IMR-90 (cell line): ENCODE measurements at regions not wholly inside any gene's neighbourhood (a gene's known extent, or its start where the extent isn't known, plus 50 kb on each side); places are given as distances from the start of the nearest gene placed in this dataset.

Source experiments
- ATAC-seq: fragments of 200-7000 bp; cut with Tn5 transposase; 2 replicates; pipeline ENCODE4 v1.9.1; 2020; ENCODE audit warnings: low read depth, mild to moderate bottlenecking, moderate library complexity
- BruUV-seq: library from RNA; stranded (reverse); fragments of 400-500 nt; replicated peaks from 2 replicates; lab custom pipeline; 2021; lab: Mats Ljungman, UMichigan
- CTCF ChIA-PET: fragments of 300-600 bp; formaldehyde crosslinking; extraction: SDS; loops from one replicate; lab custom pipeline; 2021; ENCODE audit warnings: antibody characterized with exemption; lab: Yijun Ruan, JAX
- POLR2A ChIA-PET: fragments of 300-600 bp; sonication (Branson Sonifier 250); formaldehyde crosslinking; loops from one replicate; lab custom pipeline; 2022; ENCODE audit warnings: antibody characterized with exemption; ENCODE audit not compliant: unreplicated experiment; lab: Charles Lee
- DNase-seq: peaks from one replicate; pipeline ENCODE4 v3.0.0; 2013
- H2AFZ ChIP-seq: replicated peaks from 2 replicates; pipeline ENCODE3; 2013; ENCODE audit warnings: low read length, mild to moderate bottlenecking; ENCODE audit not compliant: poor library complexity
- H2AK5ac ChIP-seq: 2 replicates; pipeline ENCODE4 v1.6.1; 2013; ENCODE audit warnings: low read depth, low read length, inconsistent platforms
- H2AK9ac ChIP-seq: replicated peaks from 2 replicates; pipeline ENCODE3; 2013; ENCODE audit warnings: mild to moderate bottlenecking, low read depth, low read length, moderate library complexity; ENCODE audit not compliant: poor library complexity
- H2BK120ac ChIP-seq: 2 replicates; pipeline ENCODE4 v1.6.1; 2013; ENCODE audit warnings: low read depth, low read length, inconsistent platforms
- H2BK15ac ChIP-seq: 3 replicates; pipeline ENCODE4 v1.6.1; 2013; ENCODE audit warnings: low read depth, low read length, inconsistent platforms
- H2BK20ac ChIP-seq: 2 replicates; pipeline ENCODE4 v1.6.1; 2013; ENCODE audit warnings: low read depth, mild to moderate bottlenecking, inconsistent platforms, low read length, moderate library complexity
- H2BK5ac ChIP-seq: 2 replicates; pipeline ENCODE4 v1.6.1; 2013; ENCODE audit warnings: mild to moderate bottlenecking, low read depth, low read length, inconsistent platforms; ENCODE audit not compliant: poor library complexity, severe bottlenecking
- H3K14ac ChIP-seq: replicated peaks from 2 replicates; pipeline ENCODE4 v1.6.1; 2013; ENCODE audit warnings: low read depth, low read length, inconsistent platforms
- H3K18ac ChIP-seq: 2 replicates; pipeline ENCODE4 v1.6.1; 2013; ENCODE audit warnings: low read depth, low read length, control low read depth
- H3K23ac ChIP-seq: 2 replicates; pipeline ENCODE4 v1.6.1; 2013; ENCODE audit warnings: low read depth, low read length, inconsistent platforms
- H3K27ac ChIP-seq: 2 replicates; pipeline ENCODE4 v1.5.1; 2013; ENCODE audit warnings: mild to moderate bottlenecking, control low read depth, low read length; ENCODE audit not compliant: insufficient read depth
- H3K27me3 ChIP-seq: 2 replicates; pipeline ENCODE4 v1.6.1; 2013; ENCODE audit warnings: low read length; ENCODE audit not compliant: control insufficient read depth, insufficient read depth
- H3K36me3 ChIP-seq: 2 replicates; pipeline ENCODE4 v1.6.1; 2013; ENCODE audit warnings: low read length, mixed read lengths; ENCODE audit not compliant: control insufficient read depth, insufficient read depth
- H3K4ac ChIP-seq: 2 replicates; pipeline ENCODE4 v1.6.1; 2013; ENCODE audit warnings: low read depth, low read length, inconsistent platforms
- H3K4me1 ChIP-seq: 2 replicates; pipeline ENCODE4 v1.6.1; 2013; ENCODE audit warnings: low read length, mixed read lengths; ENCODE audit not compliant: control insufficient read depth, insufficient read depth
- H3K4me2 ChIP-seq: 2 replicates; pipeline ENCODE4 v1.6.1; 2013; ENCODE audit warnings: low read depth, mild to moderate bottlenecking, control low read depth, low read length, moderate library complexity
- H3K4me3 ChIP-seq: 2 replicates; pipeline ENCODE4 v1.5.1; 2013; ENCODE audit warnings: low read depth, mild to moderate bottlenecking, control low read depth, low read length, moderate library complexity; ENCODE audit not compliant: insufficient read depth
- H3K56ac ChIP-seq: 2 replicates; pipeline ENCODE4 v1.6.1; 2013; ENCODE audit warnings: low read length, inconsistent platforms; ENCODE audit not compliant: insufficient read depth; ENCODE audit errors: extremely low read depth
- H3K79me1 ChIP-seq, 2 experiments: 2 replicates each; pipeline ENCODE4 v1.6.1; 2013; ENCODE audit warnings: low read length in 2 of 2, inconsistent platforms in 1 of 2, low read depth in 1 of 2
- H3K9ac ChIP-seq: 2 replicates; pipeline ENCODE4 v1.6.1; 2013; ENCODE audit warnings: low read depth, low read length, control low read depth
- H3K9me1 ChIP-seq: 2 replicates; pipeline ENCODE4 v1.6.1; 2013; ENCODE audit warnings: low read length, inconsistent platforms; ENCODE audit not compliant: insufficient read depth
- H3K9me3 ChIP-seq: 2 replicates; pipeline ENCODE4 v1.6.1; 2013; ENCODE audit warnings: low read length; ENCODE audit not compliant: control insufficient read depth, insufficient read depth
- H4K20me1 ChIP-seq: 2 replicates; pipeline ENCODE4 v1.6.1; 2013; ENCODE audit warnings: low read length, inconsistent platforms; ENCODE audit not compliant: insufficient read depth
- H4K5ac ChIP-seq: 2 replicates; pipeline ENCODE4 v1.6.1; 2013; ENCODE audit warnings: mild to moderate bottlenecking, low read depth, low read length, control low read depth
- H4K8ac ChIP-seq, 2 experiments: 2 replicates each; pipeline ENCODE4 v1.6.1; 2013; ENCODE audit warnings: low read depth in 2 of 2, low read length in 2 of 2, control low read depth in 1 of 2, inconsistent platforms in 1 of 2
- H4K91ac ChIP-seq: 2 replicates; pipeline ENCODE4 v1.6.1; 2013; ENCODE audit warnings: low read depth, low read length, inconsistent platforms; ENCODE audit not compliant: insufficient read depth
- BHLHE40 ChIP-seq: fragments of 150-350 bp; IDR thresholded peaks from 2 replicates; pipeline ENCODE4 v1.6.1; 2016; ENCODE audit warnings: mild to moderate bottlenecking, low read depth, low read length
- CEBPB ChIP-seq: IDR thresholded peaks from 2 replicates; pipeline ENCODE4 v1.6.1; 2012; ENCODE audit warnings: low read depth, low read length, improper control_type of control experiment
- FOS ChIP-seq: fragments of 150-350 bp; IDR thresholded peaks from 2 replicates; pipeline ENCODE4 v1.6.1; 2016; ENCODE audit warnings: low read depth, low read length
- MAFK ChIP-seq: IDR thresholded peaks from 2 replicates; pipeline ENCODE4 v1.6.1; 2012; ENCODE audit warnings: low read depth, low read length, improper control_type of control experiment
- MAZ ChIP-seq: IDR thresholded peaks from 2 replicates; pipeline ENCODE4 v1.6.1; 2012; ENCODE audit warnings: low read depth, mild to moderate bottlenecking, low read length, improper control_type of control experiment, moderate library complexity, borderline replicate concordance
- NFE2L2 ChIP-seq: fragments of 150-350 bp; IDR thresholded peaks from 2 replicates; pipeline ENCODE4 v1.6.1; 2016; ENCODE audit warnings: low read depth, mild to moderate bottlenecking, low read length
- POLR2A ChIP-seq: IDR thresholded peaks from 2 replicates; pipeline ENCODE4 v1.6.1; 2012; ENCODE audit warnings: mild to moderate bottlenecking, low read depth, low read length
- RAD21 ChIP-seq: IDR thresholded peaks from 2 replicates; pipeline ENCODE4 v1.6.1; 2012; ENCODE audit warnings: low read length, improper control_type of control experiment
- RFX5 ChIP-seq: IDR thresholded peaks from 2 replicates; pipeline ENCODE4 v1.8.0; 2012; ENCODE audit warnings: low read depth, mild to moderate bottlenecking, low read length, moderate library complexity
- SMC3 ChIP-seq: fragments of 150-350 bp; IDR thresholded peaks from 2 replicates; pipeline ENCODE4 v1.6.1; 2016; ENCODE audit warnings: low read depth, mild to moderate bottlenecking, antibody characterized with exemption, low read length, moderate library complexity
- WGBS, 2 experiments: methylation state at CpG; one replicate each; pipeline versions ENCODE4 v1.1.5 to v1.1.7; 2013; ENCODE audit warnings: missing lambda C conversion rate in 2 of 2; ENCODE audit not compliant: insufficient read length in 1 of 2; ENCODE audit errors: extremely low coverage in 2 of 2; 5-methylcytosine and 5-hydroxymethylcytosine counted together
- dilution Hi-C: fragments of 300-500 bp; cut with HindIII; formaldehyde crosslinking; loops from one replicate; pipeline ENCODE4 v1.14.3; 2018; ENCODE audit warnings: low sequenced_read_pairs; ENCODE audit not compliant: unreplicated experiment
- in situ Hi-C: fragments of 300-500 bp; cut with MboI; formaldehyde crosslinking; loops from 3 replicates; pipeline ENCODE4 v1.14.3; 2019; ENCODE audit warnings: low sequenced_read_pairs, inconsistent platforms, mixed read lengths
- intact Hi-C: fragments of 100-400 bp; cut with micrococcal nuclease; formaldehyde crosslinking; loops from 2 replicates; pipeline ENCODE4 v1.10.0; 2022
- TF ChIP-seq, protein P1 (sequence below): fragments of 150-350 bp; IDR thresholded peaks from 2 replicates; pipeline ENCODE4 v1.6.1; 2017; ENCODE audit warnings: mild to moderate bottlenecking, antibody characterized with exemption, low read length, low read depth

GRCh38 chr1:238052496-238053266 lies 162.0 kb upstream of the ZP4 start:
- H2BK15ac ChIP-seq = no peak overlapping the region
- no peaks in the 10 kb centered on the region for H3K79me1 ChIP-seq
- no peaks in the 10 kb centered on the region for H3K9me1 ChIP-seq
- H3K9me3 ChIP-seq = no peaks in the 10 kb centered on the region
- intact Hi-C loops (no loop called here), in situ Hi-C loops (no loop called here), dilution Hi-C loops (no loop called here)
- no peaks in the 10 kb centered on the region for H3K4me1 ChIP-seq
- no peak overlapping the region for H3K4me3 ChIP-seq
- H4K5ac ChIP-seq = no peak overlapping the region
- H2AK5ac ChIP-seq = no peak overlapping the region
- H4K8ac ChIP-seq = no peak overlapping the region
- 90% methylated on average over 2 of the region's 4 CpGs; no CpG with 5 or more reads in 1 of the 2 experiments for WGBS, 2 experiments
- no peak overlapping the region for H4K91ac ChIP-seq
- H3K27me3 ChIP-seq = no peaks in the 10 kb centered on the region
- no peak overlapping the region for H3K14ac ChIP-seq
- H3K4ac ChIP-seq = no peak overlapping the region
- ATAC-seq (no peak), DNase-seq (peak; percentile 13)
- H3K56ac ChIP-seq = 0 out of 2 replicates have a peak overlapping the region, but pooled peaks have one; percentile 2
- no peaks in the 10 kb centered on the region for H4K20me1 ChIP-seq
- no peak overlapping the region for H2BK120ac ChIP-seq
- H3K9ac ChIP-seq = no peak overlapping the region
- no peak overlapping the region for H2AK9ac ChIP-seq
- ChIA-PET CTCF (no interaction called here), POLR2A (no interaction called here)
- H2BK20ac ChIP-seq = no peak overlapping the region
- H2AFZ ChIP-seq = no peak overlapping the region
- H3K36me3 ChIP-seq = no peaks in the 10 kb centered on the region
- BruUV-seq = no TSS peak
- H3K18ac ChIP-seq = peak overlapping the region; percentile 44; the same call in 1 of the 2 replicates
- H2BK5ac ChIP-seq = no peak overlapping the region
- H3K4me2 ChIP-seq = no peak overlapping the region
- TF ChIP-seq NFE2L2 (no peak), RFX5 (no peak), SMC3 (no peak), MAFK (no peak), RAD21 (no peak), MAZ (no peak), FOS (no peak), BHLHE40 (no peak), CEBPB (no peak), POLR2A (no peak)
- TF ChIP-seq, protein P1, sequence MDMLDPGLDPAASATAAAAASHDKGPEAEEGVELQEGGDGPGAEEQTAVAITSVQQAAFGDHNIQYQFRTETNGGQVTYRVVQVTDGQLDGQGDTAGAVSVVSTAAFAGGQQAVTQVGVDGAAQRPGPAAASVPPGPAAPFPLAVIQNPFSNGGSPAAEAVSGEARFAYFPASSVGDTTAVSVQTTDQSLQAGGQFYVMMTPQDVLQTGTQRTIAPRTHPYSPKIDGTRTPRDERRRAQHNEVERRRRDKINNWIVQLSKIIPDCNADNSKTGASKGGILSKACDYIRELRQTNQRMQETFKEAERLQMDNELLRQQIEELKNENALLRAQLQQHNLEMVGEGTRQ = no peak
- no peak overlapping the region for H3K23ac ChIP-seq
- no peak overlapping the region for H3K27ac ChIP-seq
